OCI-LY1 (cell line): ENCODE measurements at regions not wholly inside any gene's neighbourhood (a gene's known extent, or its start where the extent isn't known, plus 50 kb on each side); places are given as distances from the start of the nearest gene placed in this dataset.
"Not testable (repeated sequence)": the region's sequence is repeated elsewhere in the genome, so short reads cannot be mapped to it uniquely, and the experiment has no call there.

Experiments used
- CTCF ChIP-seq: fragments of 200-600 bp; sonication (generic), shearing (Covaris generic); IDR thresholded peaks from 2 replicates; pipeline ENCODE4 v1.5.1; 2017; ENCODE audit warnings: mild to moderate bottlenecking, antibody characterized with exemption, low read length, moderate library complexity, mixed read lengths
- EZH2 ChIP-seq: fragments of 200-600 bp; sonication (generic), shearing (Covaris generic); IDR thresholded peaks from 2 replicates; pipeline ENCODE4 v1.8.0; 2017; ENCODE audit warnings: borderline replicate concordance, mixed run types, mild to moderate bottlenecking, antibody characterized with exemption, low read length, moderate library complexity, mixed read lengths

- not testable (repeated sequence) for TF ChIP-seq CTCF, EZH2
Observed at GRCh38 chr3:110331562-110331961, 740.1 kb upstream of the NECTIN3 start.
